Islet precursor cell (in vitro differentiated cells): ENCODE measurements at regions not wholly inside any gene's neighbourhood (a gene's known extent, or its start where the extent isn't known, plus 50 kb on each side); places are given as distances from the start of the nearest gene placed in this dataset.
A peak's percentile ranks its signal among the peaks of the same experiment; 100 is the strongest.

Experiments used
- DNase-seq: peaks from one replicate; pipeline ENCODE4 v3.0.0-alpha.2; 2018

- DNase-seq: no peak
Measured at GRCh38 chr9:90379771-90380170, 262.9 kb downstream of the DIRAS2 start.

GRCh38 chr9:90385146-90385545 lies 257.5 kb downstream of the DIRAS2 start:
- DNase-seq: no peak

DNA sequence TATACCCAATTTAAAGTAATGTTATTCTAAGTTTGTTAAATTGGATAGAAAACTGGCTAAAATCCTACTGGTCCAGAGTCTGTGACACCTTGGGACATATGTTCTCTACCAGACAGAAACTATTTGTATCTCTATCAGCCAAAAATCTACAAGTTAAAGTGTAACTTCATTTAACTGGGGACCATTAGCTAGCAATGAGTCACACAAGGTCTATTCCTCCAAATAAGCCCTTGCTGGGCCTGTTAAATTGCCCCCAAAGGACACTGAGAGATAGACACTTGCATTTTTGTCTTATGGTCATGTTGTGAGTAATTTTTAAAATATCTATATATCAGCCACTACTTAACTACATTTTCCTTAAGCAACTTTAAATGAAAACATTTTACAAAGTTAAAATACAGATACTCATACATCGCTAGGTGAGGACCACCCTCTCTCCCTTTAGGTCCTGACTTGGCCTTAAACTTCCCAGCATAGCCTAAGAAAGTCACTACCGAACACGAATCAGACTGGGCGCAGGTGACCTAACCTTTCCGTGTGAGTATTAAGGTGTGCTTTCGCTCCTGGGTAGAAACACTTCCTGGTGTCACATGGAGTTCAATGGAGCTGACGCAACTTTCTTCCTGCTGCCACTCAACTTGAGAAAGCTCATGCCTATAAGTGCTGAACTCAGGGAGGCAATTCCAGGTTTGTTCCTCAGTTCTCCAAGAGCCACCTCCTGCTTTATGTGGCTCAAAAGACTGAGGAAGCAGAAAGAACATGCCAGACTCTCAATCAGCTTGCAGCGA lies 249.1 kb downstream of the DIRAS2 start:
- DNase-seq: no peak

GRCh38 chr9:90394871-90395270 lies 247.8 kb downstream of the DIRAS2 start:
- DNase-seq: no peak

GRCh38 chr9:90400091-90400490 lies 242.5 kb downstream of the DIRAS2 start:
- no peak for DNase-seq

GRCh38 chr9:90408659-90409058 lies 234.0 kb downstream of the DIRAS2 start:
- no peak for DNase-seq

- DNase-seq: no peak
Measured at GRCh38 chr9:90419221-90419851, 223.3 kb downstream of the DIRAS2 start.

DNA sequence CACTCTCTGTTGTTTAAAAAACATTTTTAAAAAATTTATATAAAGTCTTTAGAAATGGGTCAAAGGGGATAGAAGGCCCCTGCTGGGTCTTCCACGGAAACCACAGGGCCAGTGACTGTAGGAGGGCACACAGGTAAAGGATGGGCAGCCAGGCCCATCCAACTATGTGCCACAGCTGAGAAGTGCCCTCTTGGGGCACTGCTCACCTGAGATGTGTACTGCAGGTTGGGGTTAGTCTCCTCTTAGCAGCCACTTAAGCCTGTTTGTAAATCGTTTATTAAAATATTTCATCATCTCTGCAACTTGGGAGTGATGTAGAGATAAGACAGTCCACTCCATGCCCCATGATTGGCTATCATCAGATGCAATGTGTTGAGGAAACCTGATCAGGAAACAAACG lies 222.4 kb downstream of the DIRAS2 start:
- DNase-seq: no peak

- DNase-seq: no peak
Measured at GRCh38 chr9:90420768-90421513, 221.7 kb downstream of the DIRAS2 start.

DNA sequence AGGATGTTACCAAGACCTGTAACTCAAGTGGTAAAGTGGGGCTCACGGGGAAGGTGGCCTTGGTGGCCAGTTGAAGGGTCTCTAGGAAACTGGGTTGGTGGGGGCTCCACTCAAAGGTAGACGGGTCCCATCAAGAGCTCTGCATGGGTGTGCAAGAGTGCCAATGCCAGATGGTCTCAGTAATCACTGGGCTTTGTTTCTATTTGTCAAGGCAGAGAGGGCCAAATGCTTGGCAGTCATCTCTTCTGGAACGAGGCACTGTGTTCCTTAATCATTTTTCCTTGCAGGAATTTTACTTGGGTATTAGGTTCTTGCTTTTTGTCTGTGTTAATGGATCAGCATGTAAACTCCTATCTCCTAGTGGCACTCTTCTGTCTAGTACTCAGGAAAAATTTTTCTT lies 220.8 kb downstream of the DIRAS2 start:
- DNase-seq: no peak

GRCh38 chr9:90423661-90424193 lies 218.9 kb downstream of the DIRAS2 start:
- peak; percentile 69 for DNase-seq

DNA sequence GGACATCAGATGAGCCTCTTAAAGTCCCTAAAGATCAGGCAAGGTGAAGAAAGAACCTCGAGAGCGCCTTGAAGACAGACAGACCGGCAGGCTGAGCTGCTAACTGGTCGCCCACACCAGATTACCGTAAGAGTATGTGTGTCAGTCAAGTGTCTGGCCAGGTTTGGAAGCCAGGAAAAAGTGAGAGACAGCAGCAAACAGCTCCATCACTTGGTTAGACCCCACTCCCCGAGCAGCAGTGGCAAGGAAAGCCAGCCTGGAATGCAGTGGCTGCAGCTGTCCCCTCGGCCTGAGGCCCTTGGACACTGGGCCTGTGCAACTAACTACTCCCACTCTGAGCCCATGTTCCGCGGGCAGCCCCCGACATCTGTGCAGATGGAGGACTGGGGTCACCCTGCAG lies 214.1 kb downstream of the DIRAS2 start:
- DNase-seq: no peak

- DNase-seq: no peak
Measured at GRCh38 chr9:90432951-90433350, 209.7 kb downstream of the DIRAS2 start.

- peak; percentile 94 for DNase-seq
Measured at GRCh38 chr9:90433398-90433941, 209.2 kb downstream of the DIRAS2 start.

GRCh38 chr9:90441814-90442213 lies 200.8 kb downstream of the DIRAS2 start:
- no peak for DNase-seq

- DNase-seq: no peak
Measured at GRCh38 chr9:90442723-90443122, 199.9 kb downstream of the DIRAS2 start.

GRCh38 chr9:90444609-90445204 lies 197.9 kb downstream of the DIRAS2 start:
- DNase-seq: no peak

DNA sequence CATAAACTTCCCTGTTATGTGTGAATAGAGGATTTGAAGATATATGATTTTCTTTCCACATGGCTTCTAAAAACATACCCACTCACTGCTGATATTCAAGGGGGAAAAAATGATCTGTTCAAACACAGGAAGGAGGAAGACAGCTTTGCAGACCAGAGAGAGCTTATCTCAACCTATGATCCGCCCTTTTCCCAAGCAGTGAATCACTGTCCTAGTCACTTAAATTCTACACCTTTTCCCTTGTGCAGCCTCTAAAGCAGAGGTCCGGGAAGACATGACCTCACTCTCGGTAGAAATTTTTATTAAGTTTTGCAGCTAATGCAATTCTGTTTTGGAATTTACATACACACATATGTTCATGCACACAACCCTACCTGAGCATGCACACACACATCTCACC lies 197.2 kb downstream of the DIRAS2 start:
- no peak for DNase-seq

DNA sequence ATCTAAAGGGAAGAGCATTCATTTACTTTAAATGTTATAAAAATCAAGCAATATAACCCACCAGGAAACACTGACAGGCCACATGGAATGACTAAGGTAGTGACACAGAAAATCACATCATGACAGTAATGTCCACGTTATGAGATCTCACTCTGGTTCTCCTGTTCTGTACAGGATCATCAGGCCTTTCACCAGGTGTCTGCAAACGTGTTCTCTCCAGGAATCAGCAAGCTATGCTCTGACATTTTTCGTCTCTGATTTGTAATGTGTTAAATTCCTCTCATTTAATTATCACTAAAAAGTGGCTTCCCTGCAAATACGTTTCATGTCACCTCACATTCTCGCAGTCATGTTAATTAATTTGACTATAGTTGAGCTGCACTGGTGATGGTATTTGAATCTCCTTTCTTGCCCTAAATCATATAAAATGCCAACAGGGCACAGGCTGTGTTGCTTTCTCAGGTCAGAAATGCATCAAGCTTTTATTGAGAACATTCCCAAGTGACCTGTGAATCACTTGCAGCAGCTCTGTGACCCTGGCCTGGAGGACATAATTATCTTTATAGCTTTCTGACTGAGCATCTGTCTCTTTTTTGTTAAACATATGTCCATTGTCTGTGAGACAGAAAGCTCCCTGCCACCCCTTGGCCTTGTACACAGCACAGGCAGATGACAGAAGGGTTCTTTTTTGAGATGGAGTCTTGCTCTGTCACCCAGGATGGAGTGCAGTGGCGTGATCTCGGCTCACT lies 196.2 kb downstream of the DIRAS2 start:
- DNase-seq: no peak

DNA sequence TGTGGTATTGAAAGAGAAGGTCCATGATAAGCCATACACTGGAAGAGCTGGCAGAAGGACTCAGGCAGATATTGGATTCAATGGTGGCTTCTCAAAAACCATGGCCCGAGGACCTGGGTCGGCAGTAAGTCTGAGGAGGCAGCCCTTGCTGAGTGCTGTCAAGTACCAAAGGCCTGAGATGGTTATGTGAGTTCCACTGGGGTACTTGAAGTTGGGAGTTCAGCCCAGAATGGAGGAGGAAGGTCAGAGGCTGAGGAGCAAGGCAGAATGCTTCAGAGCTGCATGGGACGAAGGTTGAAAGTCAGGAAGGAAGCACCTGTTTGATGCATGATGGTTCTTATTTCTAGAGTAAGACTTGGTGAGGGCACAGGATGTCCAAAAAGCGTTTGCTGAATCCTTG lies 194.9 kb downstream of the DIRAS2 start:
- DNase-seq: no peak

- DNase-seq: no peak
Measured at GRCh38 chr9:90449213-90449925, 193.3 kb downstream of the DIRAS2 start.

GRCh38 chr9:90451804-90452203 lies 190.8 kb downstream of the DIRAS2 start:
- DNase-seq: no peak
